ENCODE measurements at regions not wholly inside any gene's neighbourhood (a gene's known extent, or its start where the extent isn't known, plus 50 kb on each side); places are given as distances from the start of the nearest gene placed in this dataset.

DNA sequence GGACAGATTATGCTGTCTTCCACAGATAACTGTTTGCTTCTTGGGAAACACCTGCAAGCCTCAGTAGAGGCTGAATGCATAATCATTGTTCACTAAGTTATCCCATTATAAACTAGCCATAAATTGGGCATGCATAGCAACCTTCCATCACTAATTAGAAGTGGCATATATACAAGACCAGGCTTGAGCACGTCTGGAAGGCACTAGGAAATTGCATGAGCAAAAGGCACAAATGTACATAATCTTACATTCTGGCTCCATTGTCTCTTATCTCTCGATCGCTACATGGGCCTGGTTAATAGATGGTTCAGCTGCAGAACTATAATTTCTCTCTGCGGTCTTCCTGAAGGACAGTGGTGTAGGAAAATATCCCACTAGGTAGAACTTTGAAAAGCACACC, 679.2 kb downstream of the RPL10L start:
- TF ChIP-seq, protein P1, sequence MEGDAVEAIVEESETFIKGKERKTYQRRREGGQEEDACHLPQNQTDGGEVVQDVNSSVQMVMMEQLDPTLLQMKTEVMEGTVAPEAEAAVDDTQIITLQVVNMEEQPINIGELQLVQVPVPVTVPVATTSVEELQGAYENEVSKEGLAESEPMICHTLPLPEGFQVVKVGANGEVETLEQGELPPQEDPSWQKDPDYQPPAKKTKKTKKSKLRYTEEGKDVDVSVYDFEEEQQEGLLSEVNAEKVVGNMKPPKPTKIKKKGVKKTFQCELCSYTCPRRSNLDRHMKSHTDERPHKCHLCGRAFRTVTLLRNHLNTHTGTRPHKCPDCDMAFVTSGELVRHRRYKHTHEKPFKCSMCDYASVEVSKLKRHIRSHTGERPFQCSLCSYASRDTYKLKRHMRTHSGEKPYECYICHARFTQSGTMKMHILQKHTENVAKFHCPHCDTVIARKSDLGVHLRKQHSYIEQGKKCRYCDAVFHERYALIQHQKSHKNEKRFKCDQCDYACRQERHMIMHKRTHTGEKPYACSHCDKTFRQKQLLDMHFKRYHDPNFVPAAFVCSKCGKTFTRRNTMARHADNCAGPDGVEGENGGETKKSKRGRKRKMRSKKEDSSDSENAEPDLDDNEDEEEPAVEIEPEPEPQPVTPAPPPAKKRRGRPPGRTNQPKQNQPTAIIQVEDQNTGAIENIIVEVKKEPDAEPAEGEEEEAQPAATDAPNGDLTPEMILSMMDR (IDR thresholded peaks at IDR 0.05) = no peak
- TF ChIP-seq ZFX (IDR thresholded peaks at IDR 0.05; ENCODE audit: borderline replicate concordance) = no peak

Data from 22Rv1 (cell line).